GM21360 (cell line): ENCODE measurements at regions not wholly inside any gene's neighbourhood (a gene's known extent, or its start where the extent isn't known, plus 50 kb on each side); places are given as distances from the start of the nearest gene placed in this dataset.
"Not testable (repeated sequence)": the region's sequence is repeated elsewhere in the genome, so short reads cannot be mapped to it uniquely, and the experiment has no call there.

Source experiments
- ATAC-seq: cut with Tn5 transposase; IDR thresholded peaks from one replicate; pipeline ENCODE4 v1.9.1; 2021; ENCODE audit warnings: mild to moderate bottlenecking, moderate library complexity; ENCODE audit not compliant: unreplicated experiment

GRCh38 chr18:71130351-71130750 lies 841.5 kb downstream of the SOCS6 start:
- no peak for ATAC-seq

GRCh38 chr18:71125581-71125980 lies 836.7 kb downstream of the SOCS6 start:
- no peak for ATAC-seq

DNA sequence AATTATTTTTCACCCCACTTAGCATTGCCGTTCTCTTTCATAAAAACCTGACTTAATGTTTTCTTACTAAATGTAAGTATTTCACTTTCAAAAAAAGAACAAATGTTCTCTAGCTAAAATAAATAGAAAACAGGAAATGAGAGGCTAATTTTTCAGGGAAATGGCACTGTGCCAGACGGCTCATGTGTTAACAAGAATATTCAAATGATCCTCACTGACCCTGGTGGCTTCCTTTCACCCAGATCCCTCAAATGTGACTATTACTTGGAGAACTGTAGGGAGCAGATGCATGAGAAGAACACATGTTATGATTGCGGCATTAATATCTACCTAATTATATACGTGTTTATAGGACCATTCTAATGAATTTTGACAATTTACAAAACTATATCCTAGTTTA lies 827.7 kb downstream of the SOCS6 start:
- ATAC-seq = no peak

- no peak for ATAC-seq
Measured at GRCh38 chr18:71115261-71115660, 826.4 kb downstream of the SOCS6 start.

DNA sequence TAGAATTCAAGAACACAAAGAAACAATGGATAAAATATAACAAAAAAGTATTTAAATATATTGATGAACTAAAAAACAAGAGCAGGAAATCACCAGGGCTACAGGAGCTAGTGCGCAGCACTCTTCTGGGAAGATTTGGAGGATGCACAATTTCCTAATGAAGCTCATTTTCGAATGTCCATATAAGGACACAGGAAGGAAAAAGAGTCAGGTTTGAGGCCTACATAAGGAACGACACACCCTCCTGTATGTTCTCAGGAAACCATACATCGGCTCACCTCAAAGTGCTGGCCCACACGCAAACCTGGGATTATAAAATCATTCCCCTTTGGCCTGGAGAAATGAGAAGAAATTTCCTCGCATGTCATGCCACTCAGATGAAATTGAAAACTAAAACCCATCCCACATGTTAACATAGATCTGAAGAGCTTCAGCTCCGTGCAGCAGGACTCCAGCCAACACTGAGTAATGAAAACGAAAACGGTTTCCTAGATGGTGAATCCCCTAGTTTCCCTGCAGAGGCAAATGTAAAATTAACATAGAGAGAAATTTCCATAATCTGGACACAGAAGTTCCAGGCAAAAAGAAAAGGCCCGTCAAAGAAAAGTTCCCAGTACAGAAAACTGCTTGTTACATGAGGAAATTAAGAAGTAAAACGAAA lies 825.8 kb downstream of the SOCS6 start:
- no peak for ATAC-seq

- ATAC-seq = no peak
Measured at GRCh38 chr18:71107244-71107643, 818.4 kb downstream of the SOCS6 start.

GRCh38 chr18:71106701-71107100 lies 817.9 kb downstream of the SOCS6 start:
- ATAC-seq = no peak

- no peak for ATAC-seq
Measured at GRCh38 chr18:71105994-71106546, 817.2 kb downstream of the SOCS6 start.

DNA sequence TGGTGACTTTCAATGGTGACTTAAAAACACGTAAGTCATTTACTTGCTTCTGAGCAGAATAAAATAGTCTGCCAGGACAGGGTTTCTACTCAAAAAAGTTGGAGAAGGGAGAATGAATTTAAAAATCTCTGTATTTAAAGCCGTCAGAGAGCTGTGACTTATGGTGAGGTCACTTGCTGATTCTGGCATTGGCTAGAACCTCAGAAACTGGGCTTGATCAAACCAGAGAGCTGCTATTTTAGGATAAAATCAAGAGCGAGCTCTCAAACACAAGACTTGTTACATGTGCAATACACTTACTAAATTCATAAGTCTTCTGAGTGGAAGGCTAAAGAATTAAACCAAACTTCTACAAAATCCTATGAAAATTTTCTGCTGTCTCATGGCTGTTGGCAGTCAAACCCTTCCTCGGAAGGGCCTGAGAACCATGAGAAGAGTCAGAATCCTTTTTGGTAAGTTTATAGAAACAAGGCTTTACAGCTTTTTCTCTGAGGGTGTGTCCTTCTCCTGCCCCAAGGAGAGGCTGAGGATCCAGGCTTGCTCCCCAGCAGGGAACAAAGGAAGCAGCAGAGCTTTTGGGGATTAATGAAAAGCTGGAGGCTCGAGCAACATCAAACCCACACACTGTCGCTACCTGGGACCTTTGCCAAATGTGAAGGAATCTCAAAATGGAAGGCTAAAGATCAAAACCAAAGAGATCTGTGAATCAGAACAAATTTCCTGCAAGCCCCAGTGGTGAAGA lies 816.4 kb downstream of the SOCS6 start:
- ATAC-seq = no peak

- ATAC-seq = no peak
Measured at GRCh38 chr18:71079606-71080005, 790.8 kb downstream of the SOCS6 start.

- no peak for ATAC-seq
Measured at GRCh38 chr18:71077451-71077850, 788.6 kb downstream of the SOCS6 start.

DNA sequence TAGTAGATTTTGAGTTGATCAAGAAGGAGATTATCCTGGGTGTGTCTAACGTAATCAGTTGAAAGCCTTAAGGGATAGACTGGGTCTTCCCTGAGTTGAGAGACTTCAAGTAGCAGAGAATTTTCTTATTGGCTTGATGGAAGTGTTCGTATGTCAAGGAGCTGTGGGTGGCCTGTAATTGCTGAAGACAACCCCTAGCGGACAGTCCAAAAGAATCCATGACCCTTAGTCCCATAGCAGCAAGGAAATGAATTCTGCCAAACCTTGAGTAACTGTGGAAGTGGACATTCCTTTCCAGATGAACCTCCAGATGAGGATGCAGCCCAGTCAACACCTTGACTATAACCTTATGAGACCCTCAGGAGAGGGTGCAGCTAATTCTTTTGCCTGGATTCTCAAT lies 786.3 kb downstream of the SOCS6 start:
- ATAC-seq = no peak

GRCh38 chr18:71068338-71068737 lies 779.5 kb downstream of the SOCS6 start:
- ATAC-seq = no peak

GRCh38 chr18:71049893-71050292 lies 761.0 kb downstream of the SOCS6 start:
- ATAC-seq = no peak

- no peak for ATAC-seq
Measured at GRCh38 chr18:71047882-71048281, 759.0 kb downstream of the SOCS6 start.

- ATAC-seq = no peak
Measured at GRCh38 chr18:71045331-71046065, 756.7 kb downstream of the SOCS6 start.

- no peak for ATAC-seq
Measured at GRCh38 chr18:71040161-71040560, 751.3 kb downstream of the SOCS6 start.

GRCh38 chr18:71038196-71038595 lies 749.4 kb downstream of the SOCS6 start:
- no peak for ATAC-seq

GRCh38 chr18:71036783-71037182 lies 747.9 kb downstream of the SOCS6 start:
- peak; percentile 53 for ATAC-seq

GRCh38 chr18:71031296-71032191 lies 742.7 kb downstream of the SOCS6 start:
- ATAC-seq = not testable (repeated sequence)

DNA sequence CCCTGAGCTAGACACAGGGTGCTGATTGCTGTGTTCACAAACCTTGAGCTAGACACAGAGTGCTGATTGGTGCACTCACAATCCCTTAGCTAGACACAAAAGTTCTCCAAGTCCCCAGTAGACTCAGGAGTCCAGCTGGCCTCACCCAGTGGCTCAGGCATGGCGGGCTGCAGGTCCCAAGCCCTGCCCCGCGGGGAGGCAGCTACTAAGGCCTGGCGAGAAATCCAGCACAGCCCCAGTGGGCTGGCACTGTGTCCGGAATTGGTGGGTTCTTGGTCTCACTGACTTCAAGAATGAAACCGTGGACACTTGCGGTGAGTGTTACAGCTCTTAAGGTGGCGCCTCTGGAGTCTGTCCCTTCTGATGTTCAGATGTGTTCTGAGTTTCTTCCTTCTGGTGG lies 741.2 kb downstream of the SOCS6 start:
- ATAC-seq = not testable (repeated sequence)
